Amniotic epithelial cell (primary cell): ENCODE measurements at regions not wholly inside any gene's neighbourhood (a gene's known extent, or its start where the extent isn't known, plus 50 kb on each side); places are given as distances from the start of the nearest gene placed in this dataset.
"Not testable (repeated sequence)": the region's sequence is repeated elsewhere in the genome, so short reads cannot be mapped to it uniquely, and the experiment has no call there.

Experiments used
- DNase-seq: peaks from one replicate; pipeline ENCODE4 v3.0.0-alpha.2; 2010; ENCODE audit warnings: low read depth

- no peak for DNase-seq
These were observed 174.1 kb upstream of the TMTC1 start for GRCh38 chr12:29957835-29958234.

- DNase-seq, result no peak
These were observed 162.2 kb upstream of the TMTC1 start for GRCh38 chr12:29945904-29946303.

- DNase-seq, result no peak
These were observed 160.7 kb upstream of the TMTC1 start for GRCh38 chr12:29944269-29945000.

GRCh38 chr12:29943683-29944082 is 159.9 kb upstream of the TMTC1 start:
- DNase-seq, result no peak

GRCh38 chr12:29940811-29941210 is 157.1 kb upstream of the TMTC1 start:
- DNase-seq, result no peak

GRCh38 chr12:29930503-29930902 is 146.8 kb upstream of the TMTC1 start:
- DNase-seq, result no peak

GRCh38 chr12:29929295-29929694 is 145.6 kb upstream of the TMTC1 start:
- no peak for DNase-seq

GRCh38 chr12:29921307-29921706 is 137.6 kb upstream of the TMTC1 start:
- DNase-seq, result peak; percentile 53

- no peak for DNase-seq
These were observed 124.4 kb upstream of the TMTC1 start for GRCh38 chr12:29908157-29908556.

- DNase-seq, result peak; percentile 45
These were observed 123.7 kb upstream of the TMTC1 start for GRCh38 chr12:29907461-29907860.

GRCh38 chr12:29902043-29902442 is 118.3 kb upstream of the TMTC1 start:
- no peak for DNase-seq

GRCh38 chr12:29901585-29901984 is 117.8 kb upstream of the TMTC1 start:
- DNase-seq, result peak; percentile 9

- no peak for DNase-seq
These were observed 115.6 kb upstream of the TMTC1 start for GRCh38 chr12:29899212-29899931.

GRCh38 chr12:29895966-29896365 is 112.2 kb upstream of the TMTC1 start:
- no peak for DNase-seq

- no peak for DNase-seq
These were observed 109.3 kb upstream of the TMTC1 start for GRCh38 chr12:29893002-29893401.

- DNase-seq, result no peak
These were observed 108.0 kb upstream of the TMTC1 start for GRCh38 chr12:29891792-29892191.

- DNase-seq, result peak; percentile 79
These were observed 106.0 kb upstream of the TMTC1 start for GRCh38 chr12:29889737-29890136.

- DNase-seq, result no peak
These were observed 105.0 kb upstream of the TMTC1 start for GRCh38 chr12:29888777-29889176.

GRCh38 chr12:29884957-29885356 is 101.2 kb upstream of the TMTC1 start:
- not testable (repeated sequence) for DNase-seq

- DNase-seq, result no peak
These were observed 100.3 kb upstream of the TMTC1 start for GRCh38 chr12:29883941-29884554.

GRCh38 chr12:29883525-29883924 is 99.8 kb upstream of the TMTC1 start:
- DNase-seq, result no peak

- DNase-seq, result no peak
These were observed 99.1 kb upstream of the TMTC1 start for GRCh38 chr12:29882846-29883245.

- DNase-seq, result no peak
These were observed 97.2 kb upstream of the TMTC1 start for GRCh38 chr12:29880987-29881386.
